Testis (tissue), 2 donors: ENCODE measurements at regions not wholly inside any gene's neighbourhood (a gene's known extent, or its start where the extent isn't known, plus 50 kb on each side); places are given as distances from the start of the nearest gene placed in this dataset.
"Not testable (repeated sequence)": the region's sequence is repeated elsewhere in the genome, so short reads cannot be mapped to it uniquely, and the experiment has no call there.

Experiments used
- DNase-seq: peaks from one replicate; pipeline ENCODE4 v3.0.0-alpha.2; 2019
- H3K27ac ChIP-seq, 2 donors: fragments of 200-600 bp; sonication (generic); one replicate each; pipeline ENCODE4 v1.5.1; 2019
- H3K27me3 ChIP-seq: fragments of 200-600 bp; sonication (generic); one replicate; pipeline ENCODE4 v1.5.1; 2019
- H3K36me3 ChIP-seq: fragments of 200-600 bp; sonication (generic); one replicate; pipeline ENCODE4 v1.5.1; 2017; ENCODE audit warnings: low read depth; ENCODE audit errors: missing control alignments
- H3K4me1 ChIP-seq: fragments of 200-600 bp; sonication (generic); one replicate; pipeline ENCODE4 v1.5.1; 2019
- H3K4me3 ChIP-seq, 2 donors: fragments of 200-600 bp; sonication (generic); one replicate each; pipeline ENCODE4 v1.5.1; 2017 to 2019
- H3K9me3 ChIP-seq: fragments of 200-600 bp; sonication (generic); one replicate; pipeline ENCODE4 v1.5.1; 2017
- POLR2A ChIP-seq: fragments of 450-650 bp; IDR thresholded peaks from one replicate; pipeline ENCODE4 v1.6.1; 2017; ENCODE audit warnings: antibody characterized with exemption, mild to moderate bottlenecking, moderate library complexity
- WGBS, 2 donors: methylation state at CpG; one replicate each; pipeline ENCODE4 v1.1.5; 2018; 5-methylcytosine and 5-hydroxymethylcytosine counted together
- intact Hi-C: fragments of 100-400 bp; cut with DNase I; formaldehyde crosslinking; loops from one replicate; pipeline ENCODE4 v1.15.1; 2023; ENCODE audit warnings: low total_unique reads
- TF ChIP-seq, protein P1 (sequence below), 3 experiments: fragments of 450-650 bp in 2 of 3; fragments of 200-600 bp in 1 of 3; sonication (generic) in 1 of 3; IDR thresholded peaks; one replicate each; pipeline ENCODE4 v1.5.1; 2016 to 2019; ENCODE audit warnings: antibody characterized with exemption in 3 of 3, mild to moderate bottlenecking in 2 of 3, moderate library complexity in 1 of 3

GRCh38 chr6:92647630-92648029 lies 771.7 kb downstream of the EPHA7 start:
- Histone ChIP-seq H3K27ac (no peak overlapping the region), H3K9me3 (no peaks in the 10 kb centered on the region), H3K27me3 (no peaks in the 10 kb centered on the region), H3K36me3 (no peaks in the 10 kb centered on the region), H3K4me3 (no peak overlapping the region), H3K4me1 (no peaks in the 10 kb centered on the region)
- TF ChIP-seq, protein P1, sequence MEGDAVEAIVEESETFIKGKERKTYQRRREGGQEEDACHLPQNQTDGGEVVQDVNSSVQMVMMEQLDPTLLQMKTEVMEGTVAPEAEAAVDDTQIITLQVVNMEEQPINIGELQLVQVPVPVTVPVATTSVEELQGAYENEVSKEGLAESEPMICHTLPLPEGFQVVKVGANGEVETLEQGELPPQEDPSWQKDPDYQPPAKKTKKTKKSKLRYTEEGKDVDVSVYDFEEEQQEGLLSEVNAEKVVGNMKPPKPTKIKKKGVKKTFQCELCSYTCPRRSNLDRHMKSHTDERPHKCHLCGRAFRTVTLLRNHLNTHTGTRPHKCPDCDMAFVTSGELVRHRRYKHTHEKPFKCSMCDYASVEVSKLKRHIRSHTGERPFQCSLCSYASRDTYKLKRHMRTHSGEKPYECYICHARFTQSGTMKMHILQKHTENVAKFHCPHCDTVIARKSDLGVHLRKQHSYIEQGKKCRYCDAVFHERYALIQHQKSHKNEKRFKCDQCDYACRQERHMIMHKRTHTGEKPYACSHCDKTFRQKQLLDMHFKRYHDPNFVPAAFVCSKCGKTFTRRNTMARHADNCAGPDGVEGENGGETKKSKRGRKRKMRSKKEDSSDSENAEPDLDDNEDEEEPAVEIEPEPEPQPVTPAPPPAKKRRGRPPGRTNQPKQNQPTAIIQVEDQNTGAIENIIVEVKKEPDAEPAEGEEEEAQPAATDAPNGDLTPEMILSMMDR (IDR thresholded peaks at IDR 0.05): no peak
- no peak for TF ChIP-seq POLR2A
- no peak for DNase-seq
- intact Hi-C loops: no loop called here
- WGBS, 2 donors: 46% methylated on average over 5 of the region's 5 CpGs

- H3K9me3 ChIP-seq, intact Hi-C loops, H3K4me3 ChIP-seq, H3K36me3 ChIP-seq, H3K27me3 ChIP-seq, H3K4me1 ChIP-seq, H3K27ac ChIP-seq: not testable (repeated sequence)
- peak; percentile 82 for DNase-seq
- TF ChIP-seq, protein P1 (IDR thresholded peaks at IDR 0.05): peak; percentile 10 to 31 (median 30)
- 74 to 77% methylated on average over 25 of the region's 25 CpGs for WGBS, 2 donors
Observed at GRCh38 chr6:92644104-92644791, 775.1 kb downstream of the EPHA7 start.

- DNase-seq: no peak
- H3K4me1 ChIP-seq: no peaks in the 10 kb centered on the region
- no peaks in the 10 kb centered on the region for H3K9me3 ChIP-seq
- WGBS, 2 donors: 85 to 90% methylated on average over 3 of the region's 3 CpGs
- TF ChIP-seq, protein P1 (IDR thresholded peaks at IDR 0.05): no peak
- no peak for TF ChIP-seq POLR2A
- H3K27ac ChIP-seq: no peak overlapping the region
- no peaks in the 10 kb centered on the region for H3K27me3 ChIP-seq
- H3K4me3 ChIP-seq: no peak overlapping the region
- H3K36me3 ChIP-seq: no peaks in the 10 kb centered on the region
- intact Hi-C loops: no loop called here
Observed at GRCh38 chr6:92635553-92636153, 783.7 kb downstream of the EPHA7 start.

DNA sequence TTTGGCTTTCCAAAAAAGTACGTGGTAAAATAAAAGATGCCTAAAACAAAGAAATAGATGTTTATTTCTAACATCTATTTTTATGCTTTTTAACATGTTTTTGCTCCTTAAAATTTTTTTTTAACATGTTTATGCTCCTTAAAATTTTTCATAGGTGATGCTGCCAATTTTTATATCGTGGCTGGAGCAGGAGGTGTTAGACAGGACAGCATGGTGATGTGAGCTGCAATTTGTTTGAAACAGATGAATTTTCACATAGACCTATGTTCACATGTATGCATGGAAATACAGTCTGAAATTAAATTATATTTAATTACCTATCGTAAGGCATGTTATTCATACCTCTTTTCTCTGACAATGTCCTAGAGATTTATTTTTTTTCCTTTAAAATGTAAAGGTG lies 784.8 kb downstream of the EPHA7 start:
- H3K9me3 ChIP-seq: no peaks in the 10 kb centered on the region
- TF ChIP-seq POLR2A: no peak
- TF ChIP-seq, protein P1 (IDR thresholded peaks at IDR 0.05): no peak
- intact Hi-C loops: no loop called here
- H3K27ac ChIP-seq: no peak overlapping the region
- no peaks in the 10 kb centered on the region for H3K36me3 ChIP-seq
- H3K27me3 ChIP-seq: no peaks in the 10 kb centered on the region
- no peak for DNase-seq
- no peak overlapping the region for H3K4me3 ChIP-seq
- H3K4me1 ChIP-seq: no peaks in the 10 kb centered on the region
- WGBS, 2 donors: 60 to 63% methylated on average over 3 of the region's 3 CpGs

GRCh38 chr6:92623431-92623830 lies 795.9 kb downstream of the EPHA7 start:
- Histone ChIP-seq H3K9me3 (no peaks in the 10 kb centered on the region), H3K27me3 (no peaks in the 10 kb centered on the region), H3K36me3 (no peaks in the 10 kb centered on the region), H3K27ac (no peak overlapping the region), H3K4me3 (no peak overlapping the region), H3K4me1 (no peaks in the 10 kb centered on the region)
- no peak for DNase-seq
- WGBS, 2 donors: 90 to 92% methylated on average over 2 of the region's 2 CpGs
- intact Hi-C loops: no loop called here
- TF ChIP-seq POLR2A: no peak
- TF ChIP-seq, protein P1 (IDR thresholded peaks at IDR 0.05): no peak
